ENCODE measurements at regions not wholly inside any gene's neighbourhood (a gene's known extent, or its start where the extent isn't known, plus 50 kb on each side); places are given as distances from the start of the nearest gene placed in this dataset.

DNA sequence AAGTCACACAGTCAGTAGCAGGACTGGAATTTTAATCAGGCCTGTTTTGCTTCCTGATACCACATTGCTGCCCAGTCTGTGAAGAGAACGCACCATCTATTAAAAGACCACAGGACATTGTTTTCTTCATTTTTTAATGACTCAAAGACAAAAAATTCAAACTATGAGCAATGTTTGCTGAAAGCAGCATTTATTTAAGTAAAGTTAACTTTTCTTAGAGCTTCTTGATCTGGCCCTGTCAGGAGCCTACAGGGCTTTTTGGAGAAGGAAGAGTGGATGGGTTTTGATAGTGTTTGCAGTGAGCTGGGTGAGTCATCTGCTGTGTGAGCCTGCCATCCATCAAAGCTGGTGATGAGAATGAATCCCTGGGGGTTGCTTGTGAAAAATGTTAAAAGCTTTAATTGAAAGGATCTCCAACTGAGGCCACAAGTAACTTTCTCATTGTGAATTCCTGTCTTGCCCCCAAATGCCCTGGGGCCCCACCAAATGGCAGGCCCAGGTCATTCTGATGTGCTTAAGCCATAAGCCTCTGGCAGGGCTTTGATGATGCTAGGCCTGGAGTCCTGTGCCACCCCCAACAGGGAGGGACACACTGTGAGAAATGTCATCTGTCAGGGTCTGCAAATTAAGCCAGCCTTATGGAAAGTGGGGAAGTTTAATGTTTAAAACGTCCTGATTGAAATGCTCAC, 136.2 kb upstream of the PFN2 start:
- TF ChIP-seq TAF1 (IDR thresholded peaks at IDR 0.05; ENCODE audit: borderline replicate concordance, insufficient read depth, low read length) (no peak), FOXP2 (optimal IDR thresholded peaks at IDR 0.05; ENCODE audit: borderline replicate concordance, extremely low read depth, extremely low read length, insufficient read depth) (no peak), REST (IDR thresholded peaks at IDR 0.05; ENCODE audit: insufficient read depth in 1 of 2, low read depth in 2 of 2, low read length in 2 of 2) (no peak), POLR2AphosphoS5 (IDR thresholded peaks at IDR 0.05; ENCODE audit: low read depth, low read length) (no peak), SIN3A (IDR thresholded peaks at IDR 0.05; ENCODE audit: borderline replicate concordance, insufficient read depth, low read length) (no peak)

DNA sequence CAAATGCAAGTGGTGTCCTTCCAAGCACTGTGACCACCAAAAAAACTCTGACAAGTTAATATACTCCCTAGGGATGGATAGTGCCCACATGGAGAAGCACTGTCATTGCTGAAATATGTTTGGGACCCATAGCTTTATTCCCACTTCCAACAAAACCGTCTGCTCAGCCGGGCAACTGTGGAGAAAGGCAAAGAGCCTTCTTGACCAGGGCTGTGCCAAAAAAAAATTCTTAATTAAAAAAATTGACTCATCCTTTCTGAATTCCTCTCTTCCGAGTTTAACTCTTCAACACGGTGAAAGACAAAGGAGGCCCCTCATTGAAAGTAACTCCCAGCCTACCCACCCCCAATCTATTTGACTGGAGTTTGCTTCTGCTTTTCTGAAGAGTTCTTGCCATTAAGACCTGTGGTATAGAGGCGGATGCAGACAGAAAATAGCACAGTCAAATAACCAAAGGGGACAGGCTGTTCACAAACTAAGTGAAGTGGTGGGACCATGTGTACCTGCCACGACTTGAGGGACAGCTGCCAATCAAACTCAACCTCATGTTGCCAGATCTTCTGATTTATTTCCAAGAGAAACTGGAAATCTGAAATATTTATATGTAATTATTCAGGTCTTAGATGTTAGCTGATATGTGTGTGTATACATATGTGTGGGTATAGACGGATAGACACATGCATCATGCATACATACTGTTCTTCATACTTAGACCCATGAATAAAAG, 135.4 kb upstream of the PFN2 start:
- TF ChIP-seq TAF1 (IDR thresholded peaks at IDR 0.05; ENCODE audit: borderline replicate concordance, insufficient read depth, low read length) (no peak), FOXP2 (optimal IDR thresholded peaks at IDR 0.05; ENCODE audit: borderline replicate concordance, extremely low read depth, extremely low read length, insufficient read depth) (no peak), REST (IDR thresholded peaks at IDR 0.05; ENCODE audit: insufficient read depth in 1 of 2, low read depth in 2 of 2, low read length in 2 of 2) (no peak), SIN3A (IDR thresholded peaks at IDR 0.05; ENCODE audit: borderline replicate concordance, insufficient read depth, low read length) (no peak), POLR2AphosphoS5 (IDR thresholded peaks at IDR 0.05; ENCODE audit: low read depth, low read length) (no peak)

- TF ChIP-seq POLR2AphosphoS5 (IDR thresholded peaks at IDR 0.05; ENCODE audit: low read depth, low read length) (no peak), SIN3A (IDR thresholded peaks at IDR 0.05; ENCODE audit: borderline replicate concordance, insufficient read depth, low read length) (no peak), FOXP2 (optimal IDR thresholded peaks at IDR 0.05; ENCODE audit: borderline replicate concordance, extremely low read depth, extremely low read length, insufficient read depth) (no peak), TAF1 (IDR thresholded peaks at IDR 0.05; ENCODE audit: borderline replicate concordance, insufficient read depth, low read length) (no peak), REST (IDR thresholded peaks at IDR 0.05; ENCODE audit: insufficient read depth in 1 of 2, low read depth in 2 of 2, low read length in 2 of 2) (no peak)
Observed at GRCh38 chr3:150105025-150105424, 134.3 kb upstream of the PFN2 start.

DNA sequence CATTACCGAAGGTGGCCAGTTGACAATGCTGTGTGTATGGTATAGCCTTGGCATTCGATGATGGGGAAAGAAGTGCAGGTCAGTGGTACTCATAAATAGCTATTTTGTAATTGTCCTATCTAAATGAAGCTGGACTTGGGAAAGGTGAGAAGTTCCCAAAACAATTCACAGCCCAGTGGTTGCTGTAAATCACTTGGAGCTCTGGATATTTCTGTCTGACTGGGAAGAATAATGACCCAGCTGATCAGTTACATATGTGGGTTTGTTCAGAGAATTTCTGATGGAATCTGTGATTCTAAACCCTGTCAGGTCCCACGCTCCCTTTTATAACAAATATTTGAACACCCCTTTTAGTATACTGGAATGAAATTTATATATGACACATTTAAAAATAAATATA, 133.9 kb upstream of the PFN2 start:
- TF ChIP-seq POLR2AphosphoS5 (IDR thresholded peaks at IDR 0.05; ENCODE audit: low read depth, low read length): no peak
- TF ChIP-seq REST (IDR thresholded peaks at IDR 0.05; ENCODE audit: insufficient read depth in 1 of 2, low read depth in 2 of 2, low read length in 2 of 2): no peak
- TF ChIP-seq FOXP2 (optimal IDR thresholded peaks at IDR 0.05; ENCODE audit: borderline replicate concordance, extremely low read depth, extremely low read length, insufficient read depth): no peak
- no peak for TF ChIP-seq TAF1 (IDR thresholded peaks at IDR 0.05; ENCODE audit: borderline replicate concordance, insufficient read depth, low read length)
- no peak for TF ChIP-seq SIN3A (IDR thresholded peaks at IDR 0.05; ENCODE audit: borderline replicate concordance, insufficient read depth, low read length)

All from PFSK-1 (cell line).